GM19463 (cell line): ENCODE measurements at regions not wholly inside any gene's neighbourhood (a gene's known extent, or its start where the extent isn't known, plus 50 kb on each side); places are given as distances from the start of the nearest gene placed in this dataset.
"Not testable (repeated sequence)": the region's sequence is repeated elsewhere in the genome, so short reads cannot be mapped to it uniquely, and the experiment has no call there.

Source experiments
- ATAC-seq: cut with Tn5 transposase; IDR thresholded peaks from one replicate; pipeline ENCODE4 v1.9.1; 2021; ENCODE audit warnings: mild to moderate bottlenecking, moderate library complexity; ENCODE audit not compliant: unreplicated experiment

- no peak for ATAC-seq
Observed at GRCh38 chr9:95785209-95785608, 90.3 kb upstream of the ERCC6L2 start.

- no peak for ATAC-seq
Observed at GRCh38 chr9:95784318-95784717, 91.2 kb upstream of the ERCC6L2 start.

DNA sequence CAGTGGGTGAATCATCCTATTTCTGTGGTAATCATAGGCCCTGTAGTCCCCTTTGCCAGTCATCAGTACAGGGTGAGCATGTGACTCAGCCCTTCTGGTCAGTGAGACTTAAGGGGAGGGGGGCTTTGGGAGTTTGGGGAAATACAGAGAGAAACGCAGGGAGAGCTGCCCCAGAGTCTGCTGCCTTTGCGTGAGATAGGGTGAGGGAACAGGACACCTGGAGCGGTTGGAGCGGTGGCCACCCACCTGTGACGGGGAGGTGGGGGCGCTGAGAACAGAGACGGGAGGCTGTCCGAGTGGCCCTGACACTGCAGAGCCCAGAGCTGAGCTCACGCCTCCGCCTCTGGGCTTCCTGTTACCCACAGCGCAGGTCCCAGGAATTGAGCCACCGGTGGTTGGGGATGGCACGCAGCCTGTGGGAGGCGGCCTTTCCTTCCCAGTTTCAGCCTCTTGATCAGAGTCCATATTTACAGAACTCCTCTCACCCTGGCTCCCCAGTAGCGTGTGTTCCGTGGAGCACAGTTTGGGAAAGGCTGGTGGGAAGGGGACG is 92.0 kb upstream of the ERCC6L2 start:
- no peak for ATAC-seq

- ATAC-seq = no peak
Observed at GRCh38 chr9:95780751-95781150, 94.7 kb upstream of the ERCC6L2 start.

DNA sequence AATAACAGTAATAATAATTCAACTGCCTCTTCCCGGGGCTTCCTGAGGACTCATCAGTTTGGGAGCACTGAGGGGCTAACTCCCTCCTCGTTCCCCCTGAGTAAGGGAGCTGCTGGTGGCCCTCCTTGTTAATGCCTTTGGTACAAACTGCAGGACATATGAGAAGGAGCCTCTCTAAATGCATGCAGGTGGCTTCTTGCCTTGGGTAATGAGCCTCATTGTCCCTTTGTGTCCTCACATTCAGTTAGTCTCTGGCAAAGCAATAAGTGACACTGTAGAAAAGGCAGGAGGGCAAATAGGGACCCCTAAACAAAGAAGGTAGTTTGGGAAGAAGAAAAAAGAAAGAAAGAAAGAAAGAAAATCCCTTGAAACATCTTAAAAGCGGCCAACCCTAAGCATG is 95.4 kb upstream of the ERCC6L2 start:
- ATAC-seq = no peak

GRCh38 chr9:95779597-95779996 is 95.9 kb upstream of the ERCC6L2 start:
- ATAC-seq = not testable (repeated sequence)

- ATAC-seq = no peak
Observed at GRCh38 chr9:95778957-95779356, 96.5 kb upstream of the ERCC6L2 start.

DNA sequence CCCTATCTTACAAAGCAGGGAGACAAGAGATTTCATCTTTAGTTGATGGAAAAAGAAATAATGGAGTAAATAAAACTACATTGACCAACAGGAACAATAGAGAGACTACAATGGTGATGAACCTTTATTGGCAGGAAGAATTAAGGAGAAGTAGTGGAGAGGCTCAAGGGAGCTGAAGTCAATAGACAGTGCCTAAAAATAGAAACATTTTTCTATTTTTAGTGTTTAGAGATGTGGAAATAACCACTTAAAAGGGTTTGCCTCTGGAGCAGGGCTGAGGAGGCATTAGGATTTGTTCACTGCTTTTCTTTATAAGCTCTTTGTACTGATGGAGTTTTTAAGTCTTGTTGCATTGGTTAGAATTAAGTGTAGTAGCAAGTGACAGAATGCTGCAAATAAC is 98.4 kb upstream of the ERCC6L2 start:
- ATAC-seq = no peak

DNA sequence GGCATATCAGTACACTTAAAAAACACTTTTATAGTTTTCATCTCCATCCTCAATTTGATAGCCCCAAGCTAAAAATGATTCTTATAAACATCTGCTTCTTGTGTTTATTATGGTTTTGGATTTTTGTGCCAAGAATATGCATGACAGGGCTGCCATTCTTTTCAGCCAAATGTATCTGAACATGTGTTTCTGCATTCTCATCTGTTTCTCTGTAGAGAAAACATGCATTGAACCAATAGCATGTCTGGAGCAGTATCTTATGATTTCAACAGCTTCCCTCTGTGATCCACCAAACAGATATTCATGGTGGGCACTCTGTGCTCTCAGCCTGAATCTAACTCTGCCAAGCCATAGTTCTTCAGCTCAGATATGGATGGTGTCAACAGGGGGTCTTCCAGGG is 99.3 kb upstream of the ERCC6L2 start:
- no peak for ATAC-seq

DNA sequence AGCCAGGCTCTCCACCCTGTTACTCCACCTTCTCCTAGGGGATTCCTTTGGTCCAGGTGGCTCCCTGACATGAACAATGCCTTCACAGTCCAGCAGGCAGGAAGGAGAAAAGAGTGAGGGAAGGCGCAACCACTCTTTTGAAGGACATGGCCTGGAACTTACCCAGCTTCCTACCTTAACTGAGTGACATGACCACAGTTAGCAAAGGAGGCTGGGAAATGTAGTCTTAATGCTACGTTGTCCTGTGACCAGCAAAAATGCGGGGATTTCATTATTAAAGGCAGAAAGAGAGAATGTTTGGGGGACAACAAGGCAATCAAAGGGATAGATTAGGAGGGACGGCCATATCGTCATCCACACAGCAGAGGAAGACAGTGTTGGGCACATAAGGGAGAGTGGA is 100.3 kb upstream of the ERCC6L2 start:
- ATAC-seq = no peak

GRCh38 chr9:95773053-95773418 is 102.5 kb upstream of the ERCC6L2 start:
- ATAC-seq = no peak

GRCh38 chr9:95772320-95773052 is 103.0 kb upstream of the ERCC6L2 start:
- ATAC-seq = no peak

GRCh38 chr9:95771556-95772246 is 103.8 kb upstream of the ERCC6L2 start:
- ATAC-seq = no peak

DNA sequence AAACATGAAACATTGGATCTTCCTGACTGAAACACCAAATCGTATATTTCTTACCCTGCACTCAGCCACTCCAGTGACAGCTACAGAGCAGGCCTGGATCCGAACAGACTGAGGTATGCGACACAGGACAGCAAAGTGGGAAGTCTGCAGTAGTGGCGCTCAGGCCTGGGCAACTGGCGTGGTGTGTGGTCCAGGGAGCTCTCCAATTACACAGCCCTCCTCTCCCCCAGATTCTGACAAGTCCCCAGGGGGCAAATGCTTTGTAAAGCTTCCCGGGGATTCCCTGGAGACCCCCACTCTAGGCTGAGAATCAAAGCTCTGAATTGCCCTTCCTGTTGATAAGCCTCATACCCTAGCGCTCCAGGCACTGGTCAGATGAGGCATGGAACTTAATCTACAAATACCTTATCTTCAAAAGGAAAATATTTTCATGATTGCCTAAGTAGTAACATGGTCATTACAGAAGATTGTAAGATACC is 104.8 kb upstream of the ERCC6L2 start:
- no peak for ATAC-seq

DNA sequence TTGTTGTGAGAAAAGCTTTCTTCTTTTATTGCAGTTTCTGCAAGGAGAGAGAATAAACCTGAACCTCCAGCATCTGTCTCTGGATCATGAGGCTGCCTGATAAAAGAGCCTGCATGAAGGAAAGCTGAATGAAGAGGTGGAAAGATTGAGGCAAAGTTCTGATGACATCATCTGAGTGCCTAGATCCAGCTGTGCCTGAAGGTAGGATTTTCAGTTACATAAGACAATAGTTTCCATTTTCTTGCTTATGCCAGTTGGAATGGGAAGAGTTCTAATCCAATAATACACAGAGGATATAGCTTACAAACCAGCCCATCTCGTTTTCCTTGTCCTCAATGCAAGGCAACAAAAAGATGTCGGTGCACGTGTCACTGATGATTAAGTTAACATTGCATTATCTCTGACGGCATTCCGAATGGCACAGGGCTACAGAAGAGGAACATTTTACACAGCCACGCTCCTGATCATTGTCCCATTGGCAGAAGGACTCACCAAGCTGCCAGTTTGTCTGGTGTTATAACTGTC is 105.5 kb upstream of the ERCC6L2 start:
- no peak for ATAC-seq

GRCh38 chr9:95769473-95769872 is 106.0 kb upstream of the ERCC6L2 start:
- ATAC-seq = no peak

DNA sequence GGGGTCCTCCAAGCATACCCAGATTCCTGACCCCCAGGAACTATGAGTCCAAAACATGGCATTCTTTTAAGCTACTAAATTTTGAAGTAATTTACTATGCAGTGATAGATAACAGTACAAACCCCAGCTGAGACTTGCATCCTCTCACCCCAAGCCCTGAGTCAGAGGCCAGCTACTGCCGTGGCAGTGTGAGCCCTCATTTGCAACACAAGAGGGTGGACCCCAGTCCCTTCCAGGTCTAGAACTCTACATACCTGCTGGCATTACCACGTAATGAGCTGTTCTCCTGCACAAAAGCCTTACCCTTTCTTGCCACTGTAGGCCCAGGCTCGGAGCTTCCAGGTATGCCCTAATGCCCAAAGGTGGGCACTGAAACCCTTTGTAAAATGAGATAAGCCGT is 108.6 kb upstream of the ERCC6L2 start:
- no peak for ATAC-seq

DNA sequence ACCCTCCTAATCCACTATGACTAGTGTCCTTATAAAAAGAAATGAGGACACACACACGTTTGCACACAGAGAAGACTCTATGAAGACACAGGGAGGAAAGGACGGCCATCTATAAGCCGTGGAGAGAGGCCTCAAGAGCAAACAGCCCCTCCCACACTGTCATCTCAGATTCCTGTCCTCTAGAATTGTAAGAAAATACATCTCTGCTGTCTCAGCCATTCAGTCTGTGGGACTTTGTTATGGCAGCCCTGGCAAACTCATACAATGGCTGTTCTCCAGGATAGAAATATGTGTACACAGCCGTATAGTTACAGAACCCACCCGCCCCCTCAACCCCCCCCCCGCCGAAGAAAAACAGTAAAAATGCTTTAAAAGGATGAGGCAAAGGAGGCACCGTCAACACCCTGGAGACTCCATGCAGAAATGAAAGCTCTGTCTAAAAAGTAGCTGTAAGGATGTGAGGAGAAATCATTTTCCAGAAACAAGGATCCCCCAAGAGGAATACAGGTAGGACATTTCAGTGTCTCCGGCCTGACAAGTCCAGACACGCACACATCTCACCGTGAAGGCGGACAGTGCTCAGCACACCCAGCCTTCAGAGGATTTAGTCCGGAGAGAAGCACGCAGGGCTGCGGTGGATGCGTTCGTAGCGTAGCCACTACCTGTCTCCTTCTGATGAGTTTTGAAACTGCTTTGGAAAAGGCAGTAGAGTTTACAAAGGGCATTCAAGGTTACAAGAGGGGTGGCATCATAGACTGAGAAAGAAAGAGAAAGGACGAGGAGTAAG is 110.8 kb upstream of the ERCC6L2 start:
- ATAC-seq = no peak

DNA sequence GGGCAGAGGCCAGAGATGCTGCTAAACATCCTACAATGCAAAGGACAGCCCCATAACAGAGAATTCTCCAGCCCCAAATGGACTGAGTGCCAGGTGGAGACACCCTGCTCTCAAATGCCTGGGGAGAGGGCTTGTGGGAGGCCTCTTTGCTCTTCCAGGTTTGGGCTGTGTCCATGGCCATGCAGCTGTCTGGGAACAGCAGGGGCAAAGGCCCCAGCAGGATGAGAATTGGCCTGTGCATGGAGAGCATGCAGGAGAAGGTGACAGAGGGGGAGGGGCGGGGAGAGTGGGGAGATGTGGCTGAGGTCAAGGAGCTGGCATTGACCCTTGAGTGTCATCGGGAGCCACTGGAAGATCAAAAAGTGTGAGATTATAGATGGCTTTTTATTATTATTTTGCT is 111.5 kb upstream of the ERCC6L2 start:
- ATAC-seq = no peak

GRCh38 chr9:95763006-95763405 is 112.5 kb upstream of the ERCC6L2 start:
- ATAC-seq = no peak

- ATAC-seq = no peak
Observed at GRCh38 chr9:95762322-95762721, 113.2 kb upstream of the ERCC6L2 start.
